Erythroblast (primary cell): ENCODE measurements at regions not wholly inside any gene's neighbourhood (a gene's known extent, or its start where the extent isn't known, plus 50 kb on each side); places are given as distances from the start of the nearest gene placed in this dataset.

ENCODE experiments used
- DNase-seq, 2 experiments: peaks; one replicate each; lab custom pipeline; 2025; lab: John Stamatoyannopoulos, UW
- GATA1 ChIP-seq: IDR thresholded peaks from 2 replicates; pipeline ENCODE4 v1.6.1; 2011; ENCODE audit warnings: low read depth, mild to moderate bottlenecking, control low read depth, low read length, moderate library complexity
- POLR2A ChIP-seq: IDR thresholded peaks from 2 replicates; pipeline ENCODE4 v1.6.1; 2011; ENCODE audit warnings: mild to moderate bottlenecking, low read length

- TF ChIP-seq POLR2A (no peak), GATA1 (no peak)
- DNase-seq = no peak
Measured at GRCh38 chr1:81466961-81467360, 333.8 kb upstream of the ADGRL2 start.

- DNase-seq = no peak
- no peak for TF ChIP-seq POLR2A
- TF ChIP-seq GATA1 = no peak
Measured at GRCh38 chr1:81463936-81464837, 336.5 kb upstream of the ADGRL2 start.

GRCh38 chr1:81459043-81459442 is 341.7 kb upstream of the ADGRL2 start:
- no peak for TF ChIP-seq POLR2A
- no peak for TF ChIP-seq GATA1
- no peak for DNase-seq

GRCh38 chr1:81458186-81458585 is 342.5 kb upstream of the ADGRL2 start:
- DNase-seq = no peak
- TF ChIP-seq GATA1 = no peak
- TF ChIP-seq POLR2A = no peak

- no peak for DNase-seq
- TF ChIP-seq GATA1 (no peak), POLR2A (no peak)
Measured at GRCh38 chr1:81455481-81455880, 345.3 kb upstream of the ADGRL2 start.

GRCh38 chr1:81453971-81454370 is 346.8 kb upstream of the ADGRL2 start:
- no peak for DNase-seq
- TF ChIP-seq GATA1 (no peak), POLR2A (no peak)

GRCh38 chr1:81453367-81453703 is 347.4 kb upstream of the ADGRL2 start:
- DNase-seq = no peak
- TF ChIP-seq GATA1 = no peak
- TF ChIP-seq POLR2A = no peak

GRCh38 chr1:81452693-81453366 is 347.9 kb upstream of the ADGRL2 start:
- no peak for DNase-seq

GRCh38 chr1:81449786-81450185 is 350.9 kb upstream of the ADGRL2 start:
- DNase-seq = no peak
- TF ChIP-seq GATA1 (no peak), POLR2A (no peak)

More at GRCh38 chr1:81452693-81453366, 347.9 kb upstream of the ADGRL2 start:
- TF ChIP-seq GATA1 = no peak
- TF ChIP-seq POLR2A = no peak

GRCh38 chr1:81446000-81446669 is 354.6 kb upstream of the ADGRL2 start:
- TF ChIP-seq POLR2A (no peak), GATA1 (no peak)
- no peak for DNase-seq

GRCh38 chr1:81443288-81443687 is 357.4 kb upstream of the ADGRL2 start:
- no peak for DNase-seq
- no peak for TF ChIP-seq POLR2A
- no peak for TF ChIP-seq GATA1

GRCh38 chr1:81439046-81439823 is 361.5 kb upstream of the ADGRL2 start:
- no peak for TF ChIP-seq POLR2A
- no peak for DNase-seq

- no peak for DNase-seq
- no peak for TF ChIP-seq POLR2A
- no peak for TF ChIP-seq GATA1
Measured at GRCh38 chr1:81437649-81438048, 363.1 kb upstream of the ADGRL2 start.

- TF ChIP-seq GATA1 (no peak), POLR2A (no peak)
- DNase-seq = no peak
Measured at GRCh38 chr1:81437213-81437612, 363.5 kb upstream of the ADGRL2 start.
